ENCODE measurements at regions not wholly inside any gene's neighbourhood (a gene's known extent, or its start where the extent isn't known, plus 50 kb on each side); places are given as distances from the start of the nearest gene placed in this dataset.

GRCh38 chr19:30669329-30670010 is 297.3 kb downstream of the ZNF536 start:
- in situ Hi-C loops (cut with HindIII; ENCODE audit: low pct_unique_long_range_greater_than_20kb, low sequenced_read_pairs) (no loop called here), intact Hi-C loops (cut with micrococcal nuclease; ENCODE audit: unreplicated experiment) (no loop called here)
- Histone ChIP-seq H3K9me3 (ENCODE audit: control insufficient read depth, insufficient read depth, low read depth, low read length) (no peaks in the 10 kb centered on the region), H3K4me1 (ENCODE audit: control insufficient read depth, insufficient read depth, low read length) (0 out of 2 replicates have a peak, but pooled peaks cover 3% of the 10 kb centered on the region), H3K36me3 (ENCODE audit: control insufficient read depth, insufficient read depth, low read length) (no peaks in the 10 kb centered on the region), H3K27ac (ENCODE audit: low read length) (no peak overlapping the region), H3K4me3 (ENCODE audit: low read depth in 2 of 2, low read length in 2 of 2) (peak overlapping the region in 1 of 2 experiments; percentile 1; a peak in 2 of 4 replicates), H3K27me3 (ENCODE audit: control insufficient read depth, insufficient read depth, low read length) (peaks cover 23% of the 10 kb centered on the region)
- POLR2A ChIA-PET = interaction anchor here (0.6 kb wide), 1 partner anchor 661 kb away, joined by 3 read pairs; no protein-coding TSS in a partner anchor
- TF ChIP-seq SIN3A (IDR thresholded peaks at IDR 0.05; ENCODE audit: borderline replicate concordance, insufficient read depth, low read depth, low read length) (no peak), POLR2AphosphoS5 (IDR thresholded peaks at IDR 0.05; ENCODE audit: low read depth, low read length) (no peak), REST (IDR thresholded peaks at IDR 0.05; ENCODE audit: insufficient read depth in 1 of 2, low read depth in 2 of 2, low read length in 1 of 2) (no peak), CTCF (IDR thresholded peaks at IDR 0.05) (peak; percentile 98)
- ATAC-seq (peak; percentile 82), DNase-seq (ENCODE audit: low read depth, low spot score) (peak; percentile 33)
- BruUV-seq (replicated peaks) = no TSS peak
- CTCF ChIA-PET = interaction anchor here (0.5 to 1.5 kb wide), 6 partner anchors 703 to 1901 kb away, joined by 3 to 8 read pairs (median 4); no protein-coding TSS in a partner anchor

- ATAC-seq = no peak
- intact Hi-C loops (cut with micrococcal nuclease; ENCODE audit: unreplicated experiment) (no loop called here), in situ Hi-C loops (cut with HindIII; ENCODE audit: low pct_unique_long_range_greater_than_20kb, low sequenced_read_pairs) (no loop called here)
- H3K4me3 ChIP-seq (ENCODE audit: low read depth in 2 of 2, low read length in 2 of 2) = no peak overlapping the region
- H3K27me3 ChIP-seq (ENCODE audit: control insufficient read depth, insufficient read depth, low read length) = peaks cover 21% of the 10 kb centered on the region
- H3K4me1 ChIP-seq (ENCODE audit: control insufficient read depth, insufficient read depth, low read length) = 0 out of 2 replicates have a peak, but pooled peaks cover 3% of the 10 kb centered on the region
- TF ChIP-seq TCF7L2 (IDR thresholded peaks at IDR 0.05; ENCODE audit: low read depth, low read length) (no peak), REST (IDR thresholded peaks at IDR 0.05; ENCODE audit: insufficient read depth in 1 of 2, low read depth in 2 of 2, low read length in 1 of 2) (no peak), CTCF (IDR thresholded peaks at IDR 0.05) (no peak)
- BruUV-seq (replicated peaks) = no TSS peak
- no peaks in the 10 kb centered on the region for H3K9me3 ChIP-seq (ENCODE audit: control insufficient read depth, insufficient read depth, low read depth, low read length)
- no peaks in the 10 kb centered on the region for H3K36me3 ChIP-seq (ENCODE audit: control insufficient read depth, insufficient read depth, low read length)
- DNase-seq (ENCODE audit: low read depth, low spot score) = no peak
- no peak overlapping the region for H3K27ac ChIP-seq (ENCODE audit: low read length)
- CTCF ChIA-PET = interaction anchor here (0.6 to 1.5 kb wide), 5 partner anchors 134 to 1902 kb away, joined by 3 to 5 read pairs (median 4); no protein-coding TSS in a partner anchor
- POLR2A ChIA-PET = no interaction called here
Measured at GRCh38 chr19:30668521-30669155, 296.5 kb downstream of the ZNF536 start.

Measured in Panc1 (cell line).